Esophagus muscularis mucosa (tissue), 4 donors: ENCODE measurements at regions not wholly inside any gene's neighbourhood (a gene's known extent, or its start where the extent isn't known, plus 50 kb on each side); places are given as distances from the start of the nearest gene placed in this dataset.

ENCODE experiments used
- DNase-seq: peaks from one replicate; pipeline ENCODE4 v3.0.0-alpha.2; 2017; ENCODE audit errors: extremely low spot score
- H3K27ac ChIP-seq, 4 donors: fragments of 200-600 bp; sonication (generic); replicated peaks in 1 of 4; 1 replicate in 3 of 4; 2 replicates in 1 of 4; pipeline ENCODE4 v1.5.1; 2016 to 2019; ENCODE audit warnings: mild to moderate bottlenecking in 1 of 4
- H3K27me3 ChIP-seq, 4 donors: fragments of 200-600 bp; sonication (generic); one replicate each; pipeline versions ENCODE4 v1.5.1 to v1.6.0; 2016 to 2019
- H3K36me3 ChIP-seq, 4 donors: fragments of 200-600 bp; sonication (generic); one replicate each; pipeline ENCODE4 v1.5.1; 2016 to 2019
- H3K4me1 ChIP-seq, 4 donors: fragments of 200-600 bp; sonication (generic); one replicate each; pipeline ENCODE4 v1.5.1; 2016 to 2019
- H3K4me3 ChIP-seq, 4 donors: fragments of 200-600 bp; sonication (generic); 1 replicate in 2 of 4; 2 replicates in 2 of 4; pipeline ENCODE4 v1.5.1; 2016 to 2019; ENCODE audit warnings: mild to moderate bottlenecking in 4 of 4, moderate library complexity in 1 of 4
- H3K9me3 ChIP-seq, 4 donors: fragments of 200-600 bp; sonication (generic); 1 replicate in 3 of 4; 2 replicates in 1 of 4; pipeline ENCODE4 v1.5.1; 2016 to 2019
- CTCF ChIP-seq, 3 experiments: fragments of 200-600 bp in 2 of 3; fragments of 450-650 bp in 1 of 3; sonication (generic) in 2 of 3; IDR thresholded peaks; one replicate each; pipeline ENCODE4 v1.5.1; 2017 to 2019; ENCODE audit warnings: antibody characterized with exemption in 3 of 3, mild to moderate bottlenecking in 2 of 3, moderate library complexity in 1 of 3
- EP300 ChIP-seq: sonication (generic); formaldehyde crosslinking; IDR thresholded peaks from one replicate; pipeline ENCODE4 v1.6.1; 2017; ENCODE audit warnings: antibody characterized with exemption
- POLR2A ChIP-seq: fragments of 450-650 bp; IDR thresholded peaks from one replicate; pipeline ENCODE4 v1.6.1; 2017; ENCODE audit warnings: antibody characterized with exemption, moderate library complexity, mild to moderate bottlenecking, low read depth
- POLR2AphosphoS5 ChIP-seq, 2 donors: sonication (generic); formaldehyde crosslinking; IDR thresholded peaks; one replicate each; pipeline ENCODE4 v1.6.1; 2017; ENCODE audit warnings: antibody characterized with exemption in 2 of 2
- WGBS: methylation state at CpG from one replicate; pipeline ENCODE4 v1.1.5; 2018; 5-methylcytosine and 5-hydroxymethylcytosine counted together
- intact Hi-C: fragments of 100-400 bp; cut with DNase I; formaldehyde crosslinking; loops from one replicate; pipeline ENCODE4 v1.15.1; 2023

GRCh38 chr2:163246135-163246534 is 407.6 kb upstream of the KCNH7 start:
- TF ChIP-seq POLR2A (no peak), EP300 (no peak), POLR2AphosphoS5 (IDR thresholded peaks at IDR 0.05) (no peak), CTCF (IDR thresholded peaks at IDR 0.05) (no peak)
- H3K4me3 ChIP-seq: no peak overlapping the region
- DNase-seq: no peak
- H3K27ac ChIP-seq: no peak overlapping the region
- no peaks in the 10 kb centered on the region for H3K4me1 ChIP-seq
- no peaks in the 10 kb centered on the region for H3K36me3 ChIP-seq
- intact Hi-C loops: no loop called here
- H3K27me3 ChIP-seq: no peaks in the 10 kb centered on the region
- H3K9me3 ChIP-seq: peaks cover 0 to 5% (median 0%) of the 10 kb centered on the region in 4 donors
- 70% methylated on average over 9 of the region's 9 CpGs for WGBS

- TF ChIP-seq CTCF (IDR thresholded peaks at IDR 0.05) (no peak), POLR2A (no peak), EP300 (no peak), POLR2AphosphoS5 (IDR thresholded peaks at IDR 0.05) (no peak)
- Histone ChIP-seq H3K36me3 (no peaks in the 10 kb centered on the region), H3K4me3 (no peak overlapping the region), H3K27me3 (no peaks in the 10 kb centered on the region), H3K9me3 (peaks cover 0 to 20% (median 15%) of the 10 kb centered on the region in 4 donors), H3K27ac (no peak overlapping the region), H3K4me1 (no peaks in the 10 kb centered on the region)
- no peak for DNase-seq
- intact Hi-C loops: no loop called here
Observed at GRCh38 chr2:163236553-163236952, 398.0 kb upstream of the KCNH7 start.

- no peak overlapping the region for H3K4me3 ChIP-seq
- H3K36me3 ChIP-seq: no peaks in the 10 kb centered on the region
- WGBS: 77% methylated on average over 1 of the region's 1 CpG
- intact Hi-C loops: no loop called here
- H3K9me3 ChIP-seq: no peaks in the 10 kb centered on the region
- TF ChIP-seq POLR2A (no peak), EP300 (no peak), POLR2AphosphoS5 (IDR thresholded peaks at IDR 0.05) (no peak), CTCF (IDR thresholded peaks at IDR 0.05) (no peak)
- H3K27ac ChIP-seq: no peak overlapping the region
- no peaks in the 10 kb centered on the region for H3K4me1 ChIP-seq
- DNase-seq: no peak
- no peaks in the 10 kb centered on the region for H3K27me3 ChIP-seq
Observed at GRCh38 chr2:163231666-163232065, 393.1 kb upstream of the KCNH7 start.

GRCh38 chr2:163213661-163214081 is 375.1 kb upstream of the KCNH7 start:
- Histone ChIP-seq H3K4me1 (no peaks in the 10 kb centered on the region), H3K27me3 (no peaks in the 10 kb centered on the region), H3K27ac (no peak overlapping the region), H3K36me3 (no peaks in the 10 kb centered on the region), H3K4me3 (no peak overlapping the region), H3K9me3 (no peaks in the 10 kb centered on the region)
- intact Hi-C loops: no loop called here
- WGBS: 77% methylated on average over 3 of the region's 3 CpGs
- TF ChIP-seq POLR2A (no peak), EP300 (no peak), POLR2AphosphoS5 (IDR thresholded peaks at IDR 0.05) (no peak), CTCF (IDR thresholded peaks at IDR 0.05) (no peak)
- no peak for DNase-seq

GRCh38 chr2:163210430-163210918 is 371.9 kb upstream of the KCNH7 start:
- intact Hi-C loops: no loop called here
- TF ChIP-seq POLR2A: no peak
- TF ChIP-seq CTCF (IDR thresholded peaks at IDR 0.05): no peak
- TF ChIP-seq POLR2AphosphoS5 (IDR thresholded peaks at IDR 0.05): no peak
- TF ChIP-seq EP300: no peak
- DNase-seq: no peak
- Histone ChIP-seq H3K4me1 (no peaks in the 10 kb centered on the region), H3K4me3 (no peak overlapping the region), H3K9me3 (no peaks in the 10 kb centered on the region), H3K27me3 (no peaks in the 10 kb centered on the region), H3K27ac (no peak overlapping the region), H3K36me3 (no peaks in the 10 kb centered on the region)
- 80% methylated on average over 1 of the region's 1 CpG for WGBS
